HCT116 (cell line): ENCODE measurements at regions not wholly inside any gene's neighbourhood (a gene's known extent, or its start where the extent isn't known, plus 50 kb on each side); places are given as distances from the start of the nearest gene placed in this dataset.

ENCODE experiments used
- ATAC-seq: fragments of 200-7000 bp; cut with Tn5 transposase; 2 replicates; pipeline ENCODE4 v1.9.1; 2020; ENCODE audit warnings: mild to moderate bottlenecking, moderate library complexity
- BruUV-seq: library from RNA; stranded (reverse); fragments of 400-500 nt; replicated peaks from 2 replicates; lab custom pipeline; 2021; lab: Mats Ljungman, UMichigan
- CTCF ChIA-PET: fragments of 300-600 bp; sonication (Branson Sonifier 250); formaldehyde crosslinking; loops from one replicate; lab custom pipeline; 2021; ENCODE audit warnings: antibody characterized with exemption; lab: Charles Lee
- POLR2A ChIA-PET: fragments of 300-600, 350-600 bp; sonication (Branson Sonifier 250); formaldehyde crosslinking; loops from one replicate; lab custom pipeline; 2021; ENCODE audit warnings: antibody characterized with exemption; lab: Charles Lee
- RAD21 ChIA-PET, 2 experiments: fragments of 300-600 bp; sonication (Branson Sonifier 250); formaldehyde crosslinking; loops; one replicate each; lab custom pipeline; 2023; ENCODE audit warnings: low total read pairs in 2 of 2; ENCODE audit not compliant: uncharacterized antibody in 2 of 2, unreplicated experiment in 2 of 2, low non-redundant PET in 1 of 2; lab: Charles Lee
- DNase-seq: peaks from one replicate; pipeline ENCODE4 v3.0.0-alpha.2; 2010; ENCODE audit warnings: low read depth, low spot score
- H2AFZ ChIP-seq: fragments of 200-600 bp; shearing (Covaris generic), sonication (generic); 2 replicates; pipeline ENCODE4 v1.6.1; 2017; ENCODE audit warnings: low read depth, mixed run types, mixed read lengths, antibody characterized with exemption, low read length; ENCODE audit not compliant: poor library complexity, severe bottlenecking
- H3K27ac ChIP-seq: 2 replicates; pipeline ENCODE4 v1.5.1; 2012; ENCODE audit warnings: low read depth, low read length
- H3K27me3 ChIP-seq: fragments of 200-600 bp; sonication (generic); 2 replicates; pipeline ENCODE4 v1.6.1; 2016; ENCODE audit warnings: mixed run types, low read length, mixed read lengths; ENCODE audit not compliant: insufficient read depth
- H3K36me3 ChIP-seq, 2 experiments: fragments of 200-500 bp in 1 of 2; fragments of 200-600 bp in 1 of 2; sonication (Bioruptor generic) in 1 of 2; sonication (generic) in 1 of 2; 2 replicates each; pipeline versions ENCODE4 v1.5.1 to v1.6.1; 2014 to 2016; ENCODE audit warnings: low read length in 2 of 2, inconsistent platforms in 1 of 2, mixed read lengths in 1 of 2, mixed run types in 1 of 2; ENCODE audit not compliant: insufficient read depth in 2 of 2, control insufficient read depth in 1 of 2
- H3K4me1 ChIP-seq, 2 experiments: fragments of 200-600 bp in 1 of 2; sonication (generic) in 1 of 2; 2 replicates each; pipeline versions ENCODE4 v1.5.1 to v1.6.1; 2012 to 2017; ENCODE audit warnings: low read length in 2 of 2, inconsistent platforms in 1 of 2, mild to moderate bottlenecking in 1 of 2, mixed read lengths in 1 of 2, mixed run types in 1 of 2, moderate library complexity in 1 of 2; ENCODE audit not compliant: insufficient read depth in 2 of 2, control insufficient read depth in 1 of 2
- H3K4me2 ChIP-seq: fragments of 200-600 bp; sonication (generic); 2 replicates; pipeline ENCODE4 v1.6.1; 2017; ENCODE audit warnings: mixed run types, low read length, mixed read lengths
- H3K4me3 ChIP-seq, 2 experiments: fragments of 200-600 bp in 1 of 2; sonication (generic) in 1 of 2; replicated peaks in 1 of 2; 2 replicates each; pipeline ENCODE4 v1.5.1; 2011 to 2016; ENCODE audit warnings: low read length in 2 of 2, control low read depth in 1 of 2, low read depth in 1 of 2, mild to moderate bottlenecking in 1 of 2, mixed read lengths in 1 of 2, mixed run types in 1 of 2
- H3K79me2 ChIP-seq: fragments of 200-600 bp; sonication (generic); 2 replicates; pipeline ENCODE4 v1.6.1; 2017; ENCODE audit warnings: mild to moderate bottlenecking, mixed run types, low read length, moderate library complexity, mixed read lengths; ENCODE audit not compliant: insufficient read depth
- H3K9ac ChIP-seq: fragments of 200-600 bp; sonication (generic); 2 replicates; pipeline ENCODE4 v1.6.1; 2016; ENCODE audit warnings: low read length, mixed read lengths
- H3K9me2 ChIP-seq: fragments of 200-600 bp; sonication (generic), shearing (Covaris generic); 2 replicates; pipeline ENCODE4 v1.6.1; 2017; ENCODE audit warnings: mixed run types, mild to moderate bottlenecking, moderate library complexity; ENCODE audit not compliant: insufficient read depth
- H3K9me3 ChIP-seq, 2 experiments: fragments of 200-500 bp in 1 of 2; fragments of 200-600 bp in 1 of 2; sonication (Bioruptor generic) in 1 of 2; sonication (generic) in 1 of 2; 2 replicates each; pipeline ENCODE4 v1.6.1; 2014 to 2017; ENCODE audit warnings: low read length in 2 of 2, mixed read lengths in 2 of 2, inconsistent platforms in 1 of 2, low read depth in 1 of 2, mild to moderate bottlenecking in 1 of 2, mixed run types in 1 of 2, moderate library complexity in 1 of 2; ENCODE audit not compliant: control insufficient read depth in 1 of 2, insufficient read depth in 1 of 2
- H4K20me1 ChIP-seq: fragments of 200-600 bp; sonication (generic), shearing (Covaris generic); 2 replicates; pipeline ENCODE4 v1.6.1; 2017; ENCODE audit warnings: mixed run types, mild to moderate bottlenecking, moderate library complexity; ENCODE audit not compliant: insufficient read depth
- ATF3 ChIP-seq: IDR thresholded peaks from 2 replicates; pipeline ENCODE4 v1.6.1; 2012
- CBX3 ChIP-seq: IDR thresholded peaks from 2 replicates; pipeline ENCODE4 v1.6.1; 2012; ENCODE audit warnings: low read depth
- CTCF ChIP-seq, 3 experiments: fragments of 200-600 bp in 1 of 3; sonication (generic) in 1 of 3; IDR thresholded peaks in 2 of 3; conservative IDR thresholded peaks in 1 of 3; 2 replicates each; pipeline ENCODE4 v1.5.1; 2012 to 2017; ENCODE audit warnings: low read depth in 2 of 3, low read length in 2 of 3, antibody characterized with exemption in 1 of 3, borderline replicate concordance in 1 of 3, control low read depth in 1 of 3, mild to moderate bottlenecking in 1 of 3, mixed read lengths in 1 of 3, mixed run types in 1 of 3, moderate library complexity in 1 of 3; ENCODE audit not compliant: insufficient read depth in 1 of 3
- POLR2AphosphoS5 ChIP-seq: IDR thresholded peaks from 2 replicates; pipeline ENCODE4 v1.6.1; 2011; ENCODE audit warnings: mild to moderate bottlenecking, low read depth, low read length, moderate library complexity
- SP1 ChIP-seq: IDR thresholded peaks from 2 replicates; pipeline ENCODE4 v1.6.1; 2012; ENCODE audit warnings: low read depth
- intact Hi-C: fragments of 100-400 bp; cut with micrococcal nuclease; formaldehyde crosslinking; loops from 2 replicates; pipeline ENCODE4 v1.10.0; 2022

GRCh38 chr19:32227561-32228165, 117.7 kb upstream of the ZNF507 start:
- CTCF ChIA-PET, result no interaction called here

More at GRCh38 chr19:32227561-32228165, 117.7 kb upstream of the ZNF507 start:
- Histone ChIP-seq H3K4me3 (no peak overlapping the region), H3K9me2 (no peaks in the 10 kb centered on the region), H3K79me2 (no peaks in the 10 kb centered on the region), H3K9ac (no peak overlapping the region), H3K9me3 (no peaks in the 10 kb centered on the region), H3K4me2 (no peak overlapping the region), H2AFZ (no peak overlapping the region), H3K27me3 (0 out of 2 replicates have a peak, but pooled peaks cover under 1% of the 10 kb centered on the region), H3K36me3 (no peaks in the 10 kb centered on the region), H3K4me1 (no peaks in the 10 kb centered on the region), H4K20me1 (no peaks in the 10 kb centered on the region), H3K27ac (no peak overlapping the region)
- RAD21 ChIA-PET, result no interaction called here
- intact Hi-C loops, result loop anchor here (10.0 kb wide), 1 partner anchor 1443 kb away; no protein-coding TSS in a partner anchor
- no peak for TF ChIP-seq POLR2AphosphoS5
- no peak for TF ChIP-seq CBX3
- TF ChIP-seq CTCF (IDR thresholded peaks at IDR 0.05 in 2 of 3, conservative IDR thresholded peaks at IDR 0.05 in 1 of 3; ENCODE audit: borderline replicate concordance in 1 of 3, insufficient read depth in 1 of 3, low read depth in 2 of 3, low read length in 2 of 3), result no peak
- no peak for TF ChIP-seq SP1
- no peak for TF ChIP-seq ATF3
- BruUV-seq, result no TSS peak
- ATAC-seq (peak; percentile 64; the same call in 1 of the 2 replicates), DNase-seq (no peak)
- POLR2A ChIA-PET, result no interaction called here
